ENCODE measurements at regions not wholly inside any gene's neighbourhood (a gene's known extent, or its start where the extent isn't known, plus 50 kb on each side); places are given as distances from the start of the nearest gene placed in this dataset.

DNA sequence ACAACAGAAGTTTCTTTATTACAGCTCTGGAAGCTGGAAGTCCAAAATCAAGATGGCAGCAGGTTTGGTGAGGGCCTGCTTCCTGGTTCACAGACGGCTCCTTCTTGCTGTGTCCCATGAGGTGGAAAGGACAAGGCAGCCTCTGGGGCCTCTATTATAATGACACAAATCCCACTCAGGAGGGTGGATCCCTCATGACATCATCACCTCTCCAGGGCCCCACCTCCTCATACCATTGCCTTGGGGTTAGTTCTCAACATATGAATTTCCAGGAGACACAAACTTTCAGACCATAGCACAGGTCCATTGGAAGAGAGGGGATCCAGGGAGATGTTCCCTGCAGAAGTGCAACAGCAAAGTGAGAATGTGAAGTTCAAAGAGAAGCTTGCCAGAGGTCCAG, 202.8 kb downstream of the TFCP2L1 start:
- TF ChIP-seq, protein P1, sequence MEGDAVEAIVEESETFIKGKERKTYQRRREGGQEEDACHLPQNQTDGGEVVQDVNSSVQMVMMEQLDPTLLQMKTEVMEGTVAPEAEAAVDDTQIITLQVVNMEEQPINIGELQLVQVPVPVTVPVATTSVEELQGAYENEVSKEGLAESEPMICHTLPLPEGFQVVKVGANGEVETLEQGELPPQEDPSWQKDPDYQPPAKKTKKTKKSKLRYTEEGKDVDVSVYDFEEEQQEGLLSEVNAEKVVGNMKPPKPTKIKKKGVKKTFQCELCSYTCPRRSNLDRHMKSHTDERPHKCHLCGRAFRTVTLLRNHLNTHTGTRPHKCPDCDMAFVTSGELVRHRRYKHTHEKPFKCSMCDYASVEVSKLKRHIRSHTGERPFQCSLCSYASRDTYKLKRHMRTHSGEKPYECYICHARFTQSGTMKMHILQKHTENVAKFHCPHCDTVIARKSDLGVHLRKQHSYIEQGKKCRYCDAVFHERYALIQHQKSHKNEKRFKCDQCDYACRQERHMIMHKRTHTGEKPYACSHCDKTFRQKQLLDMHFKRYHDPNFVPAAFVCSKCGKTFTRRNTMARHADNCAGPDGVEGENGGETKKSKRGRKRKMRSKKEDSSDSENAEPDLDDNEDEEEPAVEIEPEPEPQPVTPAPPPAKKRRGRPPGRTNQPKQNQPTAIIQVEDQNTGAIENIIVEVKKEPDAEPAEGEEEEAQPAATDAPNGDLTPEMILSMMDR (IDR thresholded peaks at IDR 0.05; ENCODE audit: low read depth, low read length) = no peak
- TF ChIP-seq POLR2A (IDR thresholded peaks at IDR 0.05; ENCODE audit: extremely low read depth, insufficient read length) (no peak), MYC (IDR thresholded peaks at IDR 0.05; ENCODE audit: low read depth, low read length) (no peak)
- TF ChIP-seq, protein P2, sequence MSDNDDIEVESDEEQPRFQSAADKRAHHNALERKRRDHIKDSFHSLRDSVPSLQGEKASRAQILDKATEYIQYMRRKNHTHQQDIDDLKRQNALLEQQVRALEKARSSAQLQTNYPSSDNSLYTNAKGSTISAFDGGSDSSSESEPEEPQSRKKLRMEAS (IDR thresholded peaks at IDR 0.05; ENCODE audit: low read depth, low read length) = no peak
- no peak overlapping the region for H3K4me3 ChIP-seq (ENCODE audit: low read depth, low read length)
- no peak for DNase-seq (ENCODE audit: low read depth)

DNA sequence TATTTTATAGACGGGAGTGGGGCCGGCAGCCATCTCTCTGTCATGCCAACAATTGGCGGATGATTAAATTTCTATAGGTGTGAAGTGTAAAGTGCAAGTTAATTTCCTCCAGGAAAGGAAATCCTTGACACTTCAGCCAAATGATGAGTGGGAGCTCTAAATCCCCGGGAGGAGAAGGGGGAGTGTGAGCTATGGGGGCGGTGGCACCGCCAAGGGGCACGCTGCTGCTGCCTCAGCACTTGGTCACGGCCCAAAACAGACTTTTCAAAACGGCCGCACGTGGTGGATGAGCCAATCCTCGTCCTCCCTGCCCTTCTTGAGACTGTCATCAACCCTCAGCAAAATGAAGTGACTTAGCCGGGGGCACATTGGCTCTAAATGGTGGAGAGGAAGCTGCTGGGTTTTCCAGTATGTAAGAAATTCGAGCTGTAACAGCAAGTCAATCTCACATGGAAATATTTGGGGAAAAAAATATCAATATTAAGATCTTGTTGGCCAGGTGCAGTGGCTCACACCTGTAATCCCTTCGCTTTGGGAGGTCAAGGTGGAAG, 200.8 kb downstream of the TFCP2L1 start:
- TF ChIP-seq MYC (IDR thresholded peaks at IDR 0.05; ENCODE audit: low read depth, low read length) (no peak), POLR2A (IDR thresholded peaks at IDR 0.05; ENCODE audit: extremely low read depth, insufficient read length) (no peak)
- TF ChIP-seq, protein P1 (IDR thresholded peaks at IDR 0.05; ENCODE audit: low read depth, low read length) = no peak
- TF ChIP-seq, protein P2 (IDR thresholded peaks at IDR 0.05; ENCODE audit: low read depth, low read length) = no peak
- H3K4me3 ChIP-seq (ENCODE audit: low read depth, low read length) = no peak overlapping the region
- no peak for DNase-seq (ENCODE audit: low read depth)

DNA sequence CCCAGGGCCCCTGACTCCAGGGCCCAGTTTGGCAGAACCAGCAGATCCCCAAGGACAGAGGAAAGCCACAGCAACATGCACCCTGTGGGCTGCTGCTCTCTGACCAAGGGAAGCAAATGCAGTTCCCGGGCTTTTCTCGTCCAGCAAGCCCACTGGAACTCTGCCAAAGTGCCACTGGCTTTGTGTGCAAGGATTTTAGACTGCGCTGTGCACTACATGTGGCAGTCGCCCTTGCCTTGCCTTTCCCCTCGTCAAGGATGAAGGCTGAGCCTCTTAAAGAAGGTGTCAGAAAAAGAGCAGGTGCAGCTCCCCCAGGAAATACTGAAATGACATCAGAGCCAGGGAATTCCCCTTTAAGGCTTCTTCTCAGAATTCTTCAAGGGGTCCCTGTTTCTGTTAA, 199.2 kb downstream of the TFCP2L1 start:
- no peak for TF ChIP-seq MYC (IDR thresholded peaks at IDR 0.05; ENCODE audit: low read depth, low read length)
- no peak for TF ChIP-seq POLR2A (IDR thresholded peaks at IDR 0.05; ENCODE audit: extremely low read depth, insufficient read length)
- TF ChIP-seq, protein P2 (IDR thresholded peaks at IDR 0.05; ENCODE audit: low read depth, low read length) = no peak
- TF ChIP-seq, protein P1 (IDR thresholded peaks at IDR 0.05; ENCODE audit: low read depth, low read length) = no peak
- H3K4me3 ChIP-seq (ENCODE audit: low read depth, low read length) = no peak overlapping the region
- no peak for DNase-seq (ENCODE audit: low read depth)

DNA sequence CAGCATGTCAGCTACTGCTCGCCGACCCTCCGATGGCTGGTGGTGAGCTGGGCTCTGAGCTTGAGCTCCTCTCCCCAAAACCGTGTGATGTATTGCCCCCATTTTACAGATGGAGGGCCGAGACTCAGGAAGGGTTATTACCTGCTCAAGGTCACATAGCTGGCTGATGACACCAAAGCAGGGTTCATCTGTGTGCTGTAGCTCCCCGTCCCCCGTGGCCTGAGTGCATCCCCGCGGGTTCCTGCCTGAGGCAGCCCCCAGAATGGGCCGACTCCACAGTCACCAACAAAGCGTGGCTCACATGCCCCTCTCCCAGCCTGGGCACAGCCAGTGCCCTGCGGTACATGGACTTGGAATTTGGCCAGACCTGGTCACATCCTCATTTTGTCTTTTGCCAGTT, 198.6 kb downstream of the TFCP2L1 start:
- H3K4me3 ChIP-seq (ENCODE audit: low read depth, low read length) = no peak overlapping the region
- TF ChIP-seq, protein P1 (IDR thresholded peaks at IDR 0.05; ENCODE audit: low read depth, low read length) = no peak
- no peak for TF ChIP-seq MYC (IDR thresholded peaks at IDR 0.05; ENCODE audit: low read depth, low read length)
- TF ChIP-seq POLR2A (IDR thresholded peaks at IDR 0.05; ENCODE audit: extremely low read depth, insufficient read length) = no peak
- TF ChIP-seq, protein P2 (IDR thresholded peaks at IDR 0.05; ENCODE audit: low read depth, low read length) = no peak
- DNase-seq (ENCODE audit: low read depth) = no peak

DNA sequence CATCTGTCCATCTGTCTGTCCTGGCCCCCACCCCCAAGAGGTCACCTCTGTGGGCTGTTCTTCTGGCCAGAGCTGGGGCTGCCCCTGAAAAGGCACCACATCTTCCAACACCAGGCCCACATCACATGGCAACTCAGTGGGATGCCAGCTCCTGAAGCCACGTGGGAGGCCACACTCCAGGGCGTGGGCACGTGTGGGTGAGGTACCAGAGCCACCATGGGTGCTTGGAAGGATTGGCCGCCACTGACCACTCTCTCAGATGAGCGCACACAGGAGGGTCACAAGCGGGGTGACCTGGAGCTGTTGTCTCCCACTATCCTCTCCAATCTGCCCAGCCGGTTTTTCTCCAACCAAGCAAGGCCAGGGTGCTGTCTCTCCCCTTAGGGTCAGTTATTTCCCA, 197.9 kb downstream of the TFCP2L1 start:
- no peak for DNase-seq (ENCODE audit: low read depth)
- TF ChIP-seq, protein P2 (IDR thresholded peaks at IDR 0.05; ENCODE audit: low read depth, low read length) = no peak
- TF ChIP-seq POLR2A (IDR thresholded peaks at IDR 0.05; ENCODE audit: extremely low read depth, insufficient read length) = no peak
- TF ChIP-seq MYC (IDR thresholded peaks at IDR 0.05; ENCODE audit: low read depth, low read length) = no peak
- TF ChIP-seq, protein P1 (IDR thresholded peaks at IDR 0.05; ENCODE audit: low read depth, low read length) = no peak
- H3K4me3 ChIP-seq (ENCODE audit: low read depth, low read length) = no peak overlapping the region

Data from NB4 (cell line).